ENCODE measurements at regions not wholly inside any gene's neighbourhood (a gene's known extent, or its start where the extent isn't known, plus 50 kb on each side); places are given as distances from the start of the nearest gene placed in this dataset.

GRCh38 chr18:78010363-78010762, 760.7 kb downstream of the GALR1 start:
- no peaks in the 10 kb centered on the region for H3K36me3 ChIP-seq (ENCODE audit: insufficient read depth, low read length)
- CTCF ChIA-PET (ENCODE audit: unreplicated experiment) = no interaction called here
- H2AFZ ChIP-seq (ENCODE audit: low read length) = no peak overlapping the region
- no peak overlapping the region for H3K4me2 ChIP-seq (ENCODE audit: low read length)
- no peaks in the 10 kb centered on the region for H4K20me1 ChIP-seq (ENCODE audit: insufficient read depth, low read length)
- no peak overlapping the region for H3K27ac ChIP-seq (ENCODE audit: low read depth, low read length, poor library complexity, severe bottlenecking)
- POLR2A ChIA-PET = no interaction called here
- no peaks in the 10 kb centered on the region for H3K9me3 ChIP-seq (ENCODE audit: low read length)
- H3K79me2 ChIP-seq (ENCODE audit: insufficient read depth, low read depth, low read length) = no peaks in the 10 kb centered on the region
- no peaks in the 10 kb centered on the region for H3K9me2 ChIP-seq (ENCODE audit: insufficient read depth, low read length)
- no peak overlapping the region for H3K4me3 ChIP-seq (ENCODE audit: low read depth, low read length, poor library complexity, severe bottlenecking)
- BruUV-seq (replicated peaks) = no TSS peak
- intact Hi-C loops (cut with micrococcal nuclease; ENCODE audit: unreplicated experiment) = no loop called here
- no peaks in the 10 kb centered on the region for H3K4me1 ChIP-seq (ENCODE audit: insufficient read depth, low read length, poor library complexity, severe bottlenecking)
- TF ChIP-seq, protein P1, sequence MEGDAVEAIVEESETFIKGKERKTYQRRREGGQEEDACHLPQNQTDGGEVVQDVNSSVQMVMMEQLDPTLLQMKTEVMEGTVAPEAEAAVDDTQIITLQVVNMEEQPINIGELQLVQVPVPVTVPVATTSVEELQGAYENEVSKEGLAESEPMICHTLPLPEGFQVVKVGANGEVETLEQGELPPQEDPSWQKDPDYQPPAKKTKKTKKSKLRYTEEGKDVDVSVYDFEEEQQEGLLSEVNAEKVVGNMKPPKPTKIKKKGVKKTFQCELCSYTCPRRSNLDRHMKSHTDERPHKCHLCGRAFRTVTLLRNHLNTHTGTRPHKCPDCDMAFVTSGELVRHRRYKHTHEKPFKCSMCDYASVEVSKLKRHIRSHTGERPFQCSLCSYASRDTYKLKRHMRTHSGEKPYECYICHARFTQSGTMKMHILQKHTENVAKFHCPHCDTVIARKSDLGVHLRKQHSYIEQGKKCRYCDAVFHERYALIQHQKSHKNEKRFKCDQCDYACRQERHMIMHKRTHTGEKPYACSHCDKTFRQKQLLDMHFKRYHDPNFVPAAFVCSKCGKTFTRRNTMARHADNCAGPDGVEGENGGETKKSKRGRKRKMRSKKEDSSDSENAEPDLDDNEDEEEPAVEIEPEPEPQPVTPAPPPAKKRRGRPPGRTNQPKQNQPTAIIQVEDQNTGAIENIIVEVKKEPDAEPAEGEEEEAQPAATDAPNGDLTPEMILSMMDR (conservative IDR thresholded peaks at IDR 0.05; ENCODE audit: low read length) = no peak
- no peak for TF ChIP-seq EZH2phosphoT487 (IDR thresholded peaks at IDR 0.05; ENCODE audit: borderline replicate concordance, low read depth, low read length)
- DNase-seq (ENCODE audit: low spot score) = no peak

- Histone ChIP-seq H3K79me2 (ENCODE audit: insufficient read depth, low read depth, low read length) (no peaks in the 10 kb centered on the region), H3K9me3 (ENCODE audit: low read length) (no peaks in the 10 kb centered on the region), H3K4me1 (ENCODE audit: insufficient read depth, low read length, poor library complexity, severe bottlenecking) (no peaks in the 10 kb centered on the region), H4K20me1 (ENCODE audit: insufficient read depth, low read length) (no peaks in the 10 kb centered on the region), H3K9me2 (ENCODE audit: insufficient read depth, low read length) (no peaks in the 10 kb centered on the region), H3K4me2 (ENCODE audit: low read length) (no peak overlapping the region), H3K36me3 (ENCODE audit: insufficient read depth, low read length) (no peaks in the 10 kb centered on the region), H3K4me3 (ENCODE audit: low read depth, low read length, poor library complexity, severe bottlenecking) (no peak overlapping the region), H2AFZ (ENCODE audit: low read length) (no peak overlapping the region), H3K27ac (ENCODE audit: low read depth, low read length, poor library complexity, severe bottlenecking) (no peak overlapping the region)
- TF ChIP-seq, protein P1 (conservative IDR thresholded peaks at IDR 0.05; ENCODE audit: low read length) = no peak
- no peak for TF ChIP-seq EZH2phosphoT487 (IDR thresholded peaks at IDR 0.05; ENCODE audit: borderline replicate concordance, low read depth, low read length)
- CTCF ChIA-PET (ENCODE audit: unreplicated experiment) = no interaction called here
- POLR2A ChIA-PET = no interaction called here
- BruUV-seq (replicated peaks) = no TSS peak
- intact Hi-C loops (cut with micrococcal nuclease; ENCODE audit: unreplicated experiment) = no loop called here
- no peak for DNase-seq (ENCODE audit: low spot score)
Measured at GRCh38 chr18:78017869-78018268, 768.2 kb downstream of the GALR1 start.

DNA sequence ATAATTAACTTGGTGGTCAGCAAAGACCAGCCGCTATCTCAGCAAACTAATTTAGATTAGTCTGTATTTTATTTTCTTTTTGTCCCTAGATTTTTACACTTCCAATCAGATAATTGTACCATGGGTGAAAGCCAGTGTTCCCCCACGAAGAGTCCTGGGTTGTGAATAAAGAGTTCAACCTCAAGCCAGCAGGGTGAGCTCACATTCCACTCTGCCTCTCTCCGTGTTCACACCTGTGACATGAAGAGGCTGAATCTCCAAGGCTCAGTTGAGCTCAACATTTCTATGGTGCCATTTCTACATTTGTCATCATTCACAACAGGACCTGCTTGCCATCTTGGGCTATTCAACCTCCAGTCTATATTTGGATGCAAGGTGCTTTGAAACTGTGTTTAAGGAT, 771.5 kb downstream of the GALR1 start:
- Histone ChIP-seq H3K27ac (ENCODE audit: low read depth, low read length, poor library complexity, severe bottlenecking) (no peak overlapping the region), H3K9me3 (ENCODE audit: low read length) (no peaks in the 10 kb centered on the region), H3K4me1 (ENCODE audit: insufficient read depth, low read length, poor library complexity, severe bottlenecking) (no peaks in the 10 kb centered on the region), H4K20me1 (ENCODE audit: insufficient read depth, low read length) (no peaks in the 10 kb centered on the region), H2AFZ (ENCODE audit: low read length) (no peak overlapping the region), H3K4me2 (ENCODE audit: low read length) (no peak overlapping the region), H3K36me3 (ENCODE audit: insufficient read depth, low read length) (no peaks in the 10 kb centered on the region), H3K4me3 (ENCODE audit: low read depth, low read length, poor library complexity, severe bottlenecking) (no peak overlapping the region), H3K9me2 (ENCODE audit: insufficient read depth, low read length) (no peaks in the 10 kb centered on the region), H3K79me2 (ENCODE audit: insufficient read depth, low read depth, low read length) (no peaks in the 10 kb centered on the region)
- DNase-seq (ENCODE audit: low spot score) = no peak
- intact Hi-C loops (cut with micrococcal nuclease; ENCODE audit: unreplicated experiment) = no loop called here
- no peak for TF ChIP-seq EZH2phosphoT487 (IDR thresholded peaks at IDR 0.05; ENCODE audit: borderline replicate concordance, low read depth, low read length)
- TF ChIP-seq, protein P1 (conservative IDR thresholded peaks at IDR 0.05; ENCODE audit: low read length) = no peak
- BruUV-seq (replicated peaks) = no TSS peak
- CTCF ChIA-PET (ENCODE audit: unreplicated experiment) = no interaction called here
- POLR2A ChIA-PET = no interaction called here
